HG02678 (cell line): ENCODE measurements at regions not wholly inside any gene's neighbourhood (a gene's known extent, or its start where the extent isn't known, plus 50 kb on each side); places are given as distances from the start of the nearest gene placed in this dataset.

Source experiments
- ATAC-seq: cut with Tn5 transposase; IDR thresholded peaks from one replicate; pipeline ENCODE4 v1.9.1; 2021; ENCODE audit warnings: mild to moderate bottlenecking, moderate library complexity; ENCODE audit not compliant: unreplicated experiment

- ATAC-seq, result no peak
Measured at GRCh38 chr10:91127341-91128082, 93.0 kb upstream of the PCGF5 start.

- ATAC-seq, result no peak
Measured at GRCh38 chr10:91135113-91135512, 85.3 kb upstream of the PCGF5 start.

- ATAC-seq, result no peak
Measured at GRCh38 chr10:91137011-91137643, 83.3 kb upstream of the PCGF5 start.

- ATAC-seq, result no peak
Measured at GRCh38 chr10:91137822-91138221, 82.6 kb upstream of the PCGF5 start.

GRCh38 chr10:91140995-91141549 lies 79.4 kb upstream of the PCGF5 start:
- no peak for ATAC-seq

GRCh38 chr10:91144961-91145360 lies 75.5 kb upstream of the PCGF5 start:
- no peak for ATAC-seq

GRCh38 chr10:91146146-91146545 lies 74.3 kb upstream of the PCGF5 start:
- ATAC-seq, result no peak

GRCh38 chr10:91149550-91149949 lies 70.9 kb upstream of the PCGF5 start:
- no peak for ATAC-seq

GRCh38 chr10:91150631-91151030 lies 69.8 kb upstream of the PCGF5 start:
- no peak for ATAC-seq

- ATAC-seq, result no peak
Measured at GRCh38 chr10:91153508-91153907, 67.0 kb upstream of the PCGF5 start.

- ATAC-seq, result no peak
Measured at GRCh38 chr10:91154842-91155241, 65.6 kb upstream of the PCGF5 start.

GRCh38 chr10:91156196-91156595 lies 64.3 kb upstream of the PCGF5 start:
- ATAC-seq, result no peak

GRCh38 chr10:91159254-91159783 lies 61.1 kb upstream of the PCGF5 start:
- no peak for ATAC-seq

GRCh38 chr10:91162050-91162494 lies 58.4 kb upstream of the PCGF5 start:
- ATAC-seq, result no peak

GRCh38 chr10:91162495-91163268 lies 57.8 kb upstream of the PCGF5 start:
- peak; percentile 64 for ATAC-seq

GRCh38 chr10:91163269-91163868 lies 57.1 kb upstream of the PCGF5 start:
- ATAC-seq, result peak; percentile 47

GRCh38 chr10:91163869-91164474 lies 56.5 kb upstream of the PCGF5 start:
- peak; percentile 15 for ATAC-seq

- ATAC-seq, result no peak
Measured at GRCh38 chr10:91164520-91165065, 55.9 kb upstream of the PCGF5 start.

GRCh38 chr10:91167406-91167805 lies 53.1 kb upstream of the PCGF5 start:
- ATAC-seq, result no peak

- ATAC-seq, result no peak
Measured at GRCh38 chr10:91170418-91170817, 50.0 kb upstream of the PCGF5 start.
